ENCODE measurements at regions not wholly inside any gene's neighbourhood (a gene's known extent, or its start where the extent isn't known, plus 50 kb on each side); places are given as distances from the start of the nearest gene placed in this dataset.

GRCh38 chr18:21997207-21998143 is 171.9 kb upstream of the GATA6 start:
- peak; percentile 40 for DNase-seq

DNA sequence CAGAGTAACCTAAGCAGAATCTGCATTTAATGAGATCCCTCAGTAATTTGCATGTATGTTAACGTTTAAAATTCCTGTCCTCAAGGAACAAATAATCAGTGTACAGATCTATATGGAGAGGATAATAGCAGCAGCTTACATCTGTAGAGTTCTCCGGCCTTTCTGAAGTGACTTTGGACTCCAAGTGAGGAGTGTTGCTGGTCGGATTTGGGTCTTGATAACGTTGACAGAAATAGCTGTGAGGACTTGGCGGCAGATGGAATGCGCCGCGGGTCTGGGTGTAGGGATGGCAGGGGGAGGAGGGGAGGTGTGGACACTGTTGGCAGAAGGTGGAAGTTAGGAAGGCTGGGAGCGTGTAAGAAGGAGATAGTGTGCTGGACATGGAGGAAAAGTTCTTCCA is 170.9 kb upstream of the GATA6 start:
- no peak for DNase-seq

- no peak for DNase-seq
These were observed 167.4 kb upstream of the GATA6 start for GRCh38 chr18:22001912-22002487.

DNA sequence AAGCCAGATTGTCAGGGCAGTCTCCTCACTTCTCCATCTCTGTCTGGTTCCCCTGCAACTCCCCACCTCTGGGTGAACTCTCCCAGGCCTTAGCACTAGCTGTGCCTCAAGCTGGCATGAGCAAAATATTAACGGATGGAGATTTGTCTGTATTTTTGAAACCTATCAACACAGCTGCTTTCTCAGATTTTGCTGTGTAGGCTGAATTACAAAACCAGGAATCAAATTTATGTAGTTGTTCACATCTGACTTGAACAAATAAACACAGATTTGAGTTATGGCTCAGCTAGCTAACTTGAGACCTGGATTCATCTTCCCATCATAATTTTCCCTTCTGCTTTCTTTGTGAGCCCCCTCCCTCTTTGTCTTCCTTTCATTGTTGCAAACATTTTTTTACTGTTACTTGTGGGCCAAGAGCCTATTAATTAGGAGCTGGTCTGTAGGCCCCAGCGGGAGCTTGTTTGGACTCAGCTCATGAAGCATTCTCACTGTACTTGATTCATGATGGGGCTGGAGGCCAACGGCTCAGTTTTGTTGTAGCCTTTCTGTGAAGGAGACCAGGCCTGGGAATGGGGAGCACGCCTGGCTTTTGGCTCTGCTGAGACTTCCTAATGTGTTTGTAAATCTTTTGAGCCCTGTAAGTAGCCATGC is 164.1 kb upstream of the GATA6 start:
- no peak for DNase-seq

DNA sequence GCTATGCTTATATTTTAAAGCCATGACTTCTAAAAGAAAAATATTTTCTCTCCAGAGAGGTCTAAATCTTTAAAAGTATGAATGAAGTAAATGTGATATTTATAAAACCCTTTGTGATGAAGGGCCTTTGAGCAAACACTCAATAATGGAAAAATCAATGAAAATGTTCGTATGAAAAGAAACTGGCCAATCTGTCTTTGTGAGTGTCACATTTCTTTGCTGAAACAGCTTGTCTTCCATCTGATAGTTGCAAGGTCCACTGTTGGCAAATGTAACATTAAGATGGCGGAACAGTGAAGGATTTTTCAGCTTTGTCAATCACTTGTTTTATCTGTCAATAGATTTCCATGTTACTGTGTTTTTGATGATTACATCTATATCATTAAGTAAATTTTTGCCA is 162.9 kb upstream of the GATA6 start:
- DNase-seq: no peak

DNA sequence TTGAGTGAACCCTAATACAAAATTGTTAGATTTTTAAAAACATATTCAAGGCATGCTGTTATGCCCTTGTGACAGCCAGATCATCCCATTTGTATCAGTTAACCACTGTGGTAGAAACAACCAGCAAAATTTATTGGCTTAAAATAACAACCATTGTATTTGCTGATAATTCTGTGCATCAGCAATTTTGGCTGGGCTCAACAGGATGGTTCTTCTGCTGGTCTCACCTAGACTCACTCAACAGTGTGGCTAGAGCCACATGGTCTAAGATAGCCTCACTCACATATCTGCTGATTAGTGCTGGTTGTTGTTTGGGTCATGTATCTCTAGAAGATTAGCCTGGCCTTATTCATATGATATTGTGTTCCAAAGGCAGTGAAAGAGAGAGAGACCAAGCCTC is 160.1 kb upstream of the GATA6 start:
- DNase-seq: no peak

DNA sequence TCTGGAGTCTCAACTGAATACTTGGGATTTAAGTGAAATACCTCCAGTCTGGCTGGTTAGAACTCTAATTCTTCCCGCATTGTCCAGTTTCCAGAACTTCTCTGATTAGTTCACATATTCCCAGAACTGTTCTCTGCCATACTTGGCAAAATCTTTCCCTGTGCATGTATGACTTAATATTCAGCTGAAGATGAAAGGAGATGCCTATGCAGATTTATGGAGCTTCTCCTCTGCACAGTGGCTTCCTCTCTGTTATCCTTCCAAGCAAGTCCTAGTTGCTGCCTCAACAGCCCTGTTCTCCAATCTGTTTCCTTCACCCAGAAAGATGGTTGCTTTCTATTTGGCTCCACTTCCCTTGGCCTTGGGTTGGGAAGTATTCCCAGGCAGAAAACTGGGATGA is 155.4 kb upstream of the GATA6 start:
- no peak for DNase-seq

GRCh38 chr18:22015156-22015555 is 154.2 kb upstream of the GATA6 start:
- no peak for DNase-seq

- no peak for DNase-seq
These were observed 151.0 kb upstream of the GATA6 start for GRCh38 chr18:22018366-22018765.

- no peak for DNase-seq
These were observed 150.2 kb upstream of the GATA6 start for GRCh38 chr18:22019193-22019592.

GRCh38 chr18:22020127-22020866 is 149.1 kb upstream of the GATA6 start:
- DNase-seq: no peak

GRCh38 chr18:22020867-22021370 is 148.5 kb upstream of the GATA6 start:
- no peak for DNase-seq

DNA sequence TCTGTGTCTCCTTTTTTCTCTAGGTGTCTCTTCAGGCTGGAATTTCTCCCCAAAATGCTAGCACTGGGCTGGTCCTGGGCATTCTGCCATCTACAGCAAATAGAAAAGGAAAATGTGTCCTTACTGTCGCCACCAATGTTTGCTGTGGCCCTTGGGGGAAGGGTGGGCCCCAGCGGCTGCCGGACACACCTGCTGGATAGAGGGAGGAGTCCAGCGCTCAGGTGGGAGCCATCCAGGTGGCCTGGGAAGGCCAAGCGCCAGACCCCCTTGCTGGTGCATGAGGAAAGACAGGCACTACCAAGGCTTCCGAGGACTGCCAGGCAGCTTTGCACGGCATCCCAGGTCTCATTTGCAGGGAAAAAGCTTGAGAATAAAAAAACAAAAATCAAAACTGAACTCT is 147.7 kb upstream of the GATA6 start:
- DNase-seq: no peak

DNA sequence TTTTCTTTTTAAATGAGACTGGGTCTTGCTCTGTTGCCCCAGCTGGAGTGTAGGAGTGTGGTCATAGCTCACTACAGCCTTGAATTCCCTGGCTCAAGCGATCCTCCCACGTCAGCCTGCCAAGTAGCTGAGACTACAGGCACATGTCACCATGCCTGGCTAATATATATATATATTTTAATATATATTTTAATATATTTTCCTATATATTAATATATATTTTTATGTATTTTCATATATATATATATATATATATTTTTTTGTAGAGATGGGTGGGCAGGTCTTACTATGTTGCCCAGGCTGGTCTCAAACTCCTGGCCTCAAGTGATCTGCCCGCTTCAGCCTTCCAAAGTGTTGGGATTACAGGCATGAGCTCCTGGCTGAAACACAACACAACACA is 144.5 kb upstream of the GATA6 start:
- no peak for DNase-seq

- no peak for DNase-seq
These were observed 143.0 kb upstream of the GATA6 start for GRCh38 chr18:22026362-22026761.

DNA sequence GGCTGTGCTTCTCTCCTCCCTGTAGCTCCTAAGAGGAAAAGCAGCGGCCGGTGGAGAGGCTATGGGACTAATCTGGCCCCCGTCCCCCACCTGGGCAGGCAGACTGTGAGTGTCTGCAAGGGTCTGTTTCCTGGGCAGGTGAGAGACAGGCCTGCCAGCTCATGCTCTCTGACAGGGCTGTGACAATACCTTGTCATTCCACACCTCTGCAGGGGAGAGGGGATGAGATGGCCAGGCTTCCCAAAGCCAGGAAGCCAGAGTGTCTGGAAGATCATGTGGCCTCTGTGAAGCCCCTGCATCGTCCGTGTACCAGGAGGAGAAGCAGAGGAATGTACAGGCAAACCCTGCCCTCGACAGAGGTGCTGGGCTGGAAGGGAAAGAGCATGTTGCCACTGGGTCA is 142.5 kb upstream of the GATA6 start:
- DNase-seq: no peak

- DNase-seq: no peak
These were observed 137.8 kb upstream of the GATA6 start for GRCh38 chr18:22031611-22032010.

GRCh38 chr18:22032392-22032961 is 136.9 kb upstream of the GATA6 start:
- DNase-seq: no peak

- no peak for DNase-seq
These were observed 136.3 kb upstream of the GATA6 start for GRCh38 chr18:22033085-22033484.

DNA sequence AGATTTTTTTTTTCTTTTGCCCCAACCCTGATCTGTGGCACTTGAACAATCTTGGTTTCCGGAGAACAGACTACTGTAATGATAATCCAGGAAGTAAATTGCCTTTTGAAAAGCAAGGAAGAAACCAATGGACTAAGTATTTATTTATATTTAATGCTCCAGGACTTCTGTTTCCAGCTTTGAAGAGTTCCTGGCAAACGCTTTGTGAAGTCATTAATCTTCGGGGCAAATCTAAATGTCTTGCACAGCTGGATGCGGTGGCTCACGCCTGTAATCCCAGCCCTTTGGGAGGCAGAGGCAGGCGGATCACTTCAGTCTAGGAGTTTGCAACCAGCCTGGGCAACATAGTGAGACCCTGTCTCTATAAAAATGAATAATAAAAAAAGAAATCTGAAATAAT is 135.1 kb upstream of the GATA6 start:
- no peak for DNase-seq

- DNase-seq: no peak
These were observed 128.9 kb upstream of the GATA6 start for GRCh38 chr18:22040533-22040932.

- DNase-seq: no peak
These were observed 125.6 kb upstream of the GATA6 start for GRCh38 chr18:22043837-22044236.
